GM18502 (cell line): ENCODE measurements at regions not wholly inside any gene's neighbourhood (a gene's known extent, or its start where the extent isn't known, plus 50 kb on each side); places are given as distances from the start of the nearest gene placed in this dataset.

Experiments
- ATAC-seq: cut with Tn5 transposase; IDR thresholded peaks from one replicate; pipeline ENCODE4 v1.9.1; 2021; ENCODE audit warnings: mild to moderate bottlenecking; ENCODE audit not compliant: unreplicated experiment, poor library complexity

- no peak for ATAC-seq
These were observed 151.6 kb upstream of the XYLT1 start for GRCh38 chr16:17622366-17622765.

- no peak for ATAC-seq
These were observed 148.5 kb upstream of the XYLT1 start for GRCh38 chr16:17619261-17619660.

- no peak for ATAC-seq
These were observed 146.3 kb upstream of the XYLT1 start for GRCh38 chr16:17617021-17617552.

- no peak for ATAC-seq
These were observed 141.6 kb upstream of the XYLT1 start for GRCh38 chr16:17612336-17612735.

GRCh38 chr16:17607609-17608008 lies 136.8 kb upstream of the XYLT1 start:
- ATAC-seq = no peak

- no peak for ATAC-seq
These were observed 136.3 kb upstream of the XYLT1 start for GRCh38 chr16:17607075-17607509.

GRCh38 chr16:17606460-17606859 lies 135.7 kb upstream of the XYLT1 start:
- no peak for ATAC-seq

GRCh38 chr16:17605784-17606183 lies 135.0 kb upstream of the XYLT1 start:
- no peak for ATAC-seq

- no peak for ATAC-seq
These were observed 132.9 kb upstream of the XYLT1 start for GRCh38 chr16:17603626-17604025.

- ATAC-seq = no peak
These were observed 131.9 kb upstream of the XYLT1 start for GRCh38 chr16:17602678-17603077.

GRCh38 chr16:17598968-17599367 lies 128.2 kb upstream of the XYLT1 start:
- ATAC-seq = no peak

GRCh38 chr16:17591655-17592405 lies 121.1 kb upstream of the XYLT1 start:
- ATAC-seq = no peak

GRCh38 chr16:17590711-17591654 lies 120.2 kb upstream of the XYLT1 start:
- ATAC-seq = no peak

GRCh38 chr16:17589898-17590297 lies 119.1 kb upstream of the XYLT1 start:
- ATAC-seq = no peak

GRCh38 chr16:17585449-17586074 lies 114.8 kb upstream of the XYLT1 start:
- ATAC-seq = no peak

GRCh38 chr16:17578981-17579874 lies 108.5 kb upstream of the XYLT1 start:
- no peak for ATAC-seq

- no peak for ATAC-seq
These were observed 103.5 kb upstream of the XYLT1 start for GRCh38 chr16:17574256-17574655.

- ATAC-seq = no peak
These were observed 101.4 kb upstream of the XYLT1 start for GRCh38 chr16:17572145-17572544.

GRCh38 chr16:17571499-17572093 lies 100.8 kb upstream of the XYLT1 start:
- ATAC-seq = no peak
